ENCODE measurements at regions not wholly inside any gene's neighbourhood (a gene's known extent, or its start where the extent isn't known, plus 50 kb on each side); places are given as distances from the start of the nearest gene placed in this dataset.

- TF ChIP-seq CTCF (IDR thresholded peaks at IDR 0.05) (no peak), POLR2A (IDR thresholded peaks at IDR 0.05) (no peak)
These were observed 92.7 kb downstream of the MFAP3L start for GRCh38 chr4:169933531-169933930.

All from esophagus squamous epithelium (tissue), 4 donors.